ENCODE measurements at regions not wholly inside any gene's neighbourhood (a gene's known extent, or its start where the extent isn't known, plus 50 kb on each side); places are given as distances from the start of the nearest gene placed in this dataset.

GRCh38 chr18:37997695-37998094 is 432.1 kb upstream of the CELF4 start (continued):
- no peak for TF ChIP-seq ZNF462 (CRISPR knock-in tag; IDR thresholded peaks at IDR 0.05)
- no peak for TF ChIP-seq STAT1 (IDR thresholded peaks at IDR 0.05; ENCODE audit: unreplicated experiment)
- TF ChIP-seq POLR2AphosphoS5 (IDR thresholded peaks at IDR 0.05; ENCODE audit: low read depth), result no peak
- TF ChIP-seq ZNF331 (CRISPR knock-in tag; IDR thresholded peaks at IDR 0.05; ENCODE audit: low read depth), result no peak
- no peak for TF ChIP-seq CREB1 (CRISPR knock-in tag; IDR thresholded peaks at IDR 0.05; ENCODE audit: low read depth)
- TF ChIP-seq ETS1 (IDR thresholded peaks at IDR 0.05), result no peak
- no peak for TF ChIP-seq EZH2 (IDR thresholded peaks at IDR 0.05; ENCODE audit: low read depth, unreplicated experiment)
- TF ChIP-seq EZH2phosphoT487 (IDR thresholded peaks at IDR 0.05; ENCODE audit: unreplicated experiment), result no peak
- no peak for TF ChIP-seq NANOG (IDR thresholded peaks at IDR 0.05; ENCODE audit: borderline replicate concordance)
- TF ChIP-seq JUNB (IDR thresholded peaks at IDR 0.05; ENCODE audit: unreplicated experiment), result no peak
- TF ChIP-seq ZNF114 (CRISPR knock-in tag; IDR thresholded peaks at IDR 0.05), result no peak

Data from GM23338 (cell line).